ENCODE measurements at regions not wholly inside any gene's neighbourhood (a gene's known extent, or its start where the extent isn't known, plus 50 kb on each side); places are given as distances from the start of the nearest gene placed in this dataset.

GRCh38 chr11:69979632-69980031 is 98.5 kb upstream of the ANO1 start:
- TF ChIP-seq CTCF (IDR thresholded peaks at IDR 0.05 in 8 of 11, conservative IDR thresholded peaks at IDR 0.05 in 3 of 11) (no peak), POLR2AphosphoS5 (IDR thresholded peaks at IDR 0.05) (no peak)

Data from spleen (tissue), 7 donors.